ENCODE measurements at regions not wholly inside any gene's neighbourhood (a gene's known extent, or its start where the extent isn't known, plus 50 kb on each side); places are given as distances from the start of the nearest gene placed in this dataset.

DNA sequence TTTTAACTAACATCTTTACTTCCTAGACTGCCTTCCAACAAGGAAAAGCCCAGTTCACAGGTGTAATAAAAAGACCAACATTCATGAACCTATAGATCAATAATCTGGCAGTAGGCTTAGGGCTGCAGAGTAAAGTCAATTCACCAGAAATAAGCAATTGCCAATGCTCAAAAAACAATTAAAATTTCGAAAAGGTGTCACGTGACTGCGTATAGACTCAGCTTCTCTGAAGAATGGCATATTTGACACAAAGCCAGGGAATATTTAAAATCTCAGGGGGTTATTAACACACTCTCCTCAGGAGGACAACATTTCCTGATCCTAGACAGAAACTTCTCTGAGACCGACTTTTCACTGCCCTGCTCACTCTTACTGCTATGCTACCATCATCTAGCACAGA, 245.2 kb upstream of the LRATD1 start:
- ATAC-seq (replicated peaks; ENCODE audit: extremely low read depth, poor library complexity, severe bottlenecking) (no peak), DNase-seq (ENCODE audit: low spot score in 2 of 2) (no peak)
- Mint-ChIP-seq H3K36me3 (ENCODE audit: insufficient read depth) (no peaks in the 10 kb centered on the region), H3K27ac (ENCODE audit: low read depth) (no peak overlapping the region), H3K9me3 (peaks cover 5% of the 10 kb centered on the region), H3K4me3 (no peak overlapping the region), H3K27me3 (no peaks in the 10 kb centered on the region), H3K4me1 (no peaks in the 10 kb centered on the region)

DNA sequence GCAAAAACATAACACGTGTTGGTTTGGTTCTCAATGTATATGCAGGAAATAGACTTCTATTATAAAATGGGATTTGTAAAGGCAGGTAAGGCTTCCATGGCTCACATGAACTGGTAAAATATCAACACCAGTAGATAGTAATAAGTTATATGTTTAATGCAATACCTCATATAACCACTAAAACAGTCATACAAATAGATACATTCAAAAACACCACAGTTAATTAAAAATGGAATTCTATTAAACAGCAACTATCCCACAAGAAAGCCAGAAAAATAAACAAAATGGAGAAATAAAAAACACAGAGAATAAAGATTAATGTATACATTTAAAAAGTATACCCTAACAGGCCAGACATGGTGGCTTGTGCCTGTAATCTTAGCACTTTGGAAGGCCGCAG, 243.8 kb upstream of the LRATD1 start:
- ATAC-seq (replicated peaks; ENCODE audit: extremely low read depth, poor library complexity, severe bottlenecking) (no peak), DNase-seq (ENCODE audit: low spot score in 2 of 2) (no peak)
- H3K4me1 Mint-ChIP-seq = no peaks in the 10 kb centered on the region
- H3K27me3 Mint-ChIP-seq = no peaks in the 10 kb centered on the region
- H3K9me3 Mint-ChIP-seq = peaks cover 5% of the 10 kb centered on the region
- no peaks in the 10 kb centered on the region for H3K36me3 Mint-ChIP-seq (ENCODE audit: insufficient read depth)
- no peak overlapping the region for H3K4me3 Mint-ChIP-seq
- no peak overlapping the region for H3K27ac Mint-ChIP-seq (ENCODE audit: low read depth)

DNA sequence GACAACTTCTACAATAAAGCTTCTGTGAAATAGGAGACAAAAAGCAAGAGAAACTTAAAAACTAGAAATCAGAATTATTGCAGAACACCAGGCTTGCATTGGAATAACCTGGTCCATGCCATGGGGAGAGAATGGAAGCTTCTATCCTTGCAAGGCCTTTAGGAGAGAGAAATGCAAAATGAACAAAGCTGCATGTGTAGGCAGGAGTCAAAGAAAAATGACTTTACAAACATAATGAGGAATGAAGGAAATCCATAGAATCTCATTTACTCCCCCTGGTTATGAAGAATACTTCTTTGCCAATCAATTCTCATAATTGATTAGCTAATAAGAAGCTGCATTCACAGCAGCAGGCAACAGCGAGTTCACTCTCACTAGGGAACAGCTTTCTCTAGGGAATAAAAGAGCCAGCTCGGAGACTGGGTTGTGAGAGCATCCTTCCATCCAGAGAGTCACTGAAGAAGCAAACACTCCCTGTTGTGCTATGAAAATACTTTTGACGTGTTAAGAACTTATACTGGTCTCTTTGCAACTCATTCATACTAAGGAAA, 235.9 kb upstream of the LRATD1 start:
- Mint-ChIP-seq H3K4me1 (no peaks in the 10 kb centered on the region), H3K27ac (ENCODE audit: low read depth) (no peak overlapping the region), H3K27me3 (no peaks in the 10 kb centered on the region), H3K36me3 (ENCODE audit: insufficient read depth) (no peaks in the 10 kb centered on the region), H3K4me3 (no peak overlapping the region), H3K9me3 (no peaks in the 10 kb centered on the region)
- DNase-seq (ENCODE audit: low spot score in 2 of 2) = no peak
- ATAC-seq (replicated peaks; ENCODE audit: extremely low read depth, poor library complexity, severe bottlenecking) = no peak

DNA sequence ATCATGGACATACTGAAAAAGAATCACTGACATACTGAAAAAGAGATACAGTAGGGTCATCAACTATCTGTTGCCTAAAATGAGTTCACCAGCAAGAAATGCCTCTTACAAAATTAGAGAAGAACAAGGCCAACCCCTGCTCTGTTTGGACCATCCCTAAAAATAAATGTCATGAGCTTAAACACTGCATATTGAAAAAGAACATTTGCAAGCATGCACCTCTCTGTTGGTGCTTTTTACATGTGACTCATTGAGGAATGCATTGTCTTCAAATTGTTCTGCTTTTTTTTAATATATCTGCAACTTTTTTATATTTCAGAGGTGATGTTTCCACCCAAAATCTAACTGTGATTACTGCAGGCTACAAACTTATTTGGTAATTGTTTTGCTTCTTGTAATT, 233.9 kb upstream of the LRATD1 start:
- no peak for DNase-seq (ENCODE audit: low spot score in 2 of 2)
- Mint-ChIP-seq H3K4me3 (no peak overlapping the region), H3K36me3 (ENCODE audit: insufficient read depth) (no peaks in the 10 kb centered on the region), H3K27ac (ENCODE audit: low read depth) (no peak overlapping the region), H3K4me1 (no peaks in the 10 kb centered on the region), H3K27me3 (no peaks in the 10 kb centered on the region), H3K9me3 (no peaks in the 10 kb centered on the region)
- ATAC-seq (replicated peaks; ENCODE audit: extremely low read depth, poor library complexity, severe bottlenecking) = no peak

DNA sequence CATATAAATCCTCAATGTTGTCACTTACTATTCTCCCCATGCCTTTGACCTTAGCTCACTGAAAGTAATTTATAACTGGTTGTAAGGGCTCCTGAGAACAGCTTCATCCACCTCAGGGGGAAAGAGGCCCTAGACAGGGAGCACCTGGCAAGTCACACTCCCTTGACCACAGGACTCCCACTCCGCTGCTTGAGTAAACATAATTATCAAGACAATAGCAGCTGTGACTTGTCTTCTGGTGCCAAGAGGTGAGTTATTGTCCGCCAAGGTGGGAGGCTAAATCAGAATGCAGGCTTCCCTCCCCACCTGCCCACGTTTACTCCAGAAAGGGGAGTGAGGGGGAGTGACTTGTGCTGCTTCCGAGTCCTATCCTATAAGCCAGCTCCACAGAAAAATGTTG, 230.6 kb upstream of the LRATD1 start:
- Mint-ChIP-seq H3K9me3 (no peaks in the 10 kb centered on the region), H3K27me3 (no peaks in the 10 kb centered on the region), H3K4me3 (no peak overlapping the region), H3K4me1 (no peaks in the 10 kb centered on the region), H3K27ac (ENCODE audit: low read depth) (no peak overlapping the region), H3K36me3 (ENCODE audit: insufficient read depth) (no peaks in the 10 kb centered on the region)
- no peak for DNase-seq (ENCODE audit: low spot score in 2 of 2)
- no peak for ATAC-seq (replicated peaks; ENCODE audit: extremely low read depth, poor library complexity, severe bottlenecking)

DNA sequence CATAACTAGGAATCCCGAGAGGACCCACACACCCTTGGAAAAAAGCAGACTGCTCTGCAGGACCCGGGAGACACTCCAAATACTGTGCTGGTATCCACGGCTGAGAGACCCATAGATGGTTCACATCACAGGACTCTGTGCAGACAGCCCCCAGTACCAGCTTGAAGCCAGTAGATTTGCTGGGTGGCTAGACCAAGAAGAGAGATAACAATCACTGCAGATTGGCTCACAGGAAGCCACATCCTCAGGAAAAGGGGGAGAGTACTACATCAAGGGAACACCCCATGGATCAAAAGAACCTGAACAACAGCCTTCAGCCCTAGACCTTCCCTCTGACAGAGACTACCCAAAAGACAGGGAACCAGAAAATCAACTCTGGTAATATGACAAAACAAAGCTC, 223.8 kb upstream of the LRATD1 start:
- DNase-seq (ENCODE audit: low spot score in 2 of 2) = no peak
- ATAC-seq (replicated peaks; ENCODE audit: extremely low read depth, poor library complexity, severe bottlenecking) = no peak
- H3K4me1 Mint-ChIP-seq = no peaks in the 10 kb centered on the region
- H3K36me3 Mint-ChIP-seq (ENCODE audit: insufficient read depth) = no peaks in the 10 kb centered on the region
- H3K4me3 Mint-ChIP-seq = no peak overlapping the region
- H3K27ac Mint-ChIP-seq (ENCODE audit: low read depth) = no peak overlapping the region
- H3K9me3 Mint-ChIP-seq = peaks cover 12% of the 10 kb centered on the region
- H3K27me3 Mint-ChIP-seq = no peaks in the 10 kb centered on the region

DNA sequence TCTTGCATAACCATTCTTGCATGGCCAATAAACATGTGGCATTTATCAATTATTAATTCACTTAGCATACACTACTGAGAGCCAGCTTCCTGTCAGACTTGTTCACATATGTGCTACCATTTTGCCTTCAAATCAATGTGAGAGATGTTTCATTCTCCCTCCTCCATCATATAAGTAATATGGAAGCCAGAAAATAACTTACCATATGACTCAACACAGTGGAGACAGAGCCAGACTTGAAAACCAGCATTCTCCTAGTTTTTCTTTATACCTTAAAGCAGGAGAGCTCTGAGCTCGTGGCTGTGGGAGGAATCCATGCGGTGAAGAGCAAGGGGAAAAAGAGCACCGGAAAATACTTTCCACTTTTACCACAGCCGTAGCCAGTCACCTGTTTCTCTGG, 215.0 kb upstream of the LRATD1 start:
- ATAC-seq (replicated peaks; ENCODE audit: extremely low read depth, poor library complexity, severe bottlenecking) (no peak), DNase-seq (ENCODE audit: low spot score in 2 of 2) (no peak)
- H3K9me3 Mint-ChIP-seq = peaks cover 28% of the 10 kb centered on the region
- no peaks in the 10 kb centered on the region for H3K27me3 Mint-ChIP-seq
- peaks cover 1% of the 10 kb centered on the region for H3K36me3 Mint-ChIP-seq (ENCODE audit: insufficient read depth)
- no peaks in the 10 kb centered on the region for H3K4me1 Mint-ChIP-seq
- no peak overlapping the region for H3K4me3 Mint-ChIP-seq
- H3K27ac Mint-ChIP-seq (ENCODE audit: low read depth) = no peak overlapping the region

DNA sequence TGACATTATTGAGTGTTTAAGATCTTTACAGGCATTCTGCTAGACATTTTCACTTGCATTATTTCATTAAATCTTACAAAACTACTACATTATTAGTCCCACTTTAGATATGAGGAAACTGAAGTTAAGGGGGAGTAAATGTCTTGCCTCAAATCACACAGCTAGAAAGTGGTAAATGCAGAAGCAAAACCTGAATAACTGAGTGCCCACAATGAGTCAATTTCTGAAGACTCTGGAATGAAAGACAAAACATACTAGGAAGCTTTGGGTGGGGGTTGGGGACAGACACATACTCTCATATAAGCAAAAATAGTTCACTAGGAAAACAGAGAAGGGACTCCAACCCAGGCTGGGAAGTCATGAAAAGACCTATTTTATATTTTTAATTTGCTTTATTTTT, 214.4 kb upstream of the LRATD1 start:
- no peak for DNase-seq (ENCODE audit: low spot score in 2 of 2)
- ATAC-seq (replicated peaks; ENCODE audit: extremely low read depth, poor library complexity, severe bottlenecking) = no peak
- Mint-ChIP-seq H3K27ac (ENCODE audit: low read depth) (no peak overlapping the region), H3K4me1 (no peaks in the 10 kb centered on the region), H3K9me3 (peaks cover 22% of the 10 kb centered on the region), H3K27me3 (no peaks in the 10 kb centered on the region), H3K36me3 (ENCODE audit: insufficient read depth) (peaks cover 1% of the 10 kb centered on the region), H3K4me3 (no peak overlapping the region)

DNA sequence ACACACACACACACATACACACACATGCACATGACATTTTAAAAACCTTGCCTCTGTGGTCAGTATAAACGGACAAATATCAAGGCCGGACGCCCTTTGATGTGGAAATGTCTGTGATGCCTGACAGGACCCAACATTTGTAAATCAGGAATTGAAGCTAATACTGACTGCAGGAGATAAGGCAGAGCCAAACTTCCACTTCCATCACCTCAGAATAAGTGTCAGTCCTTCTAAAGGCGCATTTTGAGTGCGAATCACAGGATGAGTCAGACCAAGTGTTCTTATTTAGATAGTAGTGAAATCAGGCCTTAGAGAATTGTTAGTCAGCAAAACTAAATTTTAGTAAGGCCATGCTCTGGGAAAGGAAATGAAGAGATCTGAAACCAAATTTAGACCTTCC, 211.7 kb upstream of the LRATD1 start:
- no peak overlapping the region for H3K4me3 Mint-ChIP-seq
- peaks cover 1% of the 10 kb centered on the region for H3K36me3 Mint-ChIP-seq (ENCODE audit: insufficient read depth)
- no peak for DNase-seq (ENCODE audit: low spot score in 2 of 2)
- no peak overlapping the region for H3K27ac Mint-ChIP-seq (ENCODE audit: low read depth)
- ATAC-seq (replicated peaks; ENCODE audit: extremely low read depth, poor library complexity, severe bottlenecking) = no peak
- no peaks in the 10 kb centered on the region for H3K27me3 Mint-ChIP-seq
- no peaks in the 10 kb centered on the region for H3K4me1 Mint-ChIP-seq
- peaks cover 14% of the 10 kb centered on the region for H3K9me3 Mint-ChIP-seq

DNA sequence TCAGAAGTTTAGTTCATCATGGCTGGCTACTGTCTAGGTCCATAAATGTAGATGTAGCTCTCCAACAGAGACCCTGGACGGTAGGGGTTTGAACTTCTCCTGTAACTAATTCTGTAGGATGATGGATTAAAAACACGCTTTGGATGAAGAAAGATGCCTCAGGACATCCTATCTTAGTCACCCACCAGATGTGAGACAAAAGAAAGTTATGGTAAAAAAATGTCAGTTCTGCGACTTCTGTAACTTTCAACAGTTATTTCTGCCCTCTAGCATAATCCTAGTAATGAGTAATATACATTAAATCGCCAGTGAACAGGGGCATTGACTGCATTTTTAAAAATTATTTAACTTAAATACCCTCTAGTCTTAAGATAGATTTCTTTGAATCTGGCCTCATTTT, 210.1 kb upstream of the LRATD1 start:
- DNase-seq (ENCODE audit: low spot score in 2 of 2) (no peak), ATAC-seq (replicated peaks; ENCODE audit: extremely low read depth, poor library complexity, severe bottlenecking) (no peak)
- no peak overlapping the region for H3K4me3 Mint-ChIP-seq
- peaks cover 13% of the 10 kb centered on the region for H3K9me3 Mint-ChIP-seq
- no peaks in the 10 kb centered on the region for H3K27me3 Mint-ChIP-seq
- H3K27ac Mint-ChIP-seq (ENCODE audit: low read depth) = no peak overlapping the region
- peaks cover 1% of the 10 kb centered on the region for H3K36me3 Mint-ChIP-seq (ENCODE audit: insufficient read depth)
- H3K4me1 Mint-ChIP-seq = no peaks in the 10 kb centered on the region

DNA sequence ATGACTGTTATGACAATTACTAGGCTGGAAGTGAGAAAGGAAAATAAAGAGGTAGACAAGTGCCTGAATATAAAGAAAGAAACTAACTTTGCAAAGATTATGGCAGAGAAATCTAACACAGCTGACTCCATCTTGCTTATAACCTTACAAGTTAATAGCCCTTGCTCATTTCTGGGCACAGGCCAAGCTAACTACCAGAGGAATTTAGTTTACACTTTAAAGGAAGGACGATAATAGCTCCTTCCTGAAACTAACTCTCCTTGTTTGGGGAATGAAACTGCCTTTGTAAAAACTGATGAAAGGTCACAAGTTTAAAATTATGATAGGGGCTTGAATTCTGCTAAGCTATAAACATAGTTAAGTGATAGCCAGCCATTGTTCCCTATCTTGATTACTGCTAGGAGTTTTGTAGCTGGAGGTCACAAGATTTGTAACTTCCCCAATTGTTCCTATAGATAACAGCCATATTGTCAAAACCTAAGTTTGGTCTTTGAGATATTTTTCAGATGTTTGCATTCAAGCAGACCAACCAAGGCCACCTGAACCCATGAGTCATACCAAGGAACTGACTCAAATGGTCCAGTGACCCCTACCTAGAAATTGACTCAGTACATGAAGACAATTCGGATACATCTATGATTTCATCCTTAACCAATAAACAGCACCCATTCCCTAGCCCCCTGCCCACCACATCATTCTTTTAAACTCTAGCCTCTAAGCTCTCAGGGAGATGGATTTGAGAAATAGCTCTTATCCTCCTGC, 209.2 kb upstream of the LRATD1 start:
- ATAC-seq (replicated peaks; ENCODE audit: extremely low read depth, poor library complexity, severe bottlenecking) (no peak), DNase-seq (ENCODE audit: low spot score in 2 of 2) (no peak)
- Mint-ChIP-seq H3K36me3 (ENCODE audit: insufficient read depth) (peaks cover 1% of the 10 kb centered on the region), H3K4me3 (no peak overlapping the region), H3K27me3 (no peaks in the 10 kb centered on the region), H3K27ac (ENCODE audit: low read depth) (no peak overlapping the region), H3K9me3 (peaks cover 6% of the 10 kb centered on the region), H3K4me1 (no peaks in the 10 kb centered on the region)

DNA sequence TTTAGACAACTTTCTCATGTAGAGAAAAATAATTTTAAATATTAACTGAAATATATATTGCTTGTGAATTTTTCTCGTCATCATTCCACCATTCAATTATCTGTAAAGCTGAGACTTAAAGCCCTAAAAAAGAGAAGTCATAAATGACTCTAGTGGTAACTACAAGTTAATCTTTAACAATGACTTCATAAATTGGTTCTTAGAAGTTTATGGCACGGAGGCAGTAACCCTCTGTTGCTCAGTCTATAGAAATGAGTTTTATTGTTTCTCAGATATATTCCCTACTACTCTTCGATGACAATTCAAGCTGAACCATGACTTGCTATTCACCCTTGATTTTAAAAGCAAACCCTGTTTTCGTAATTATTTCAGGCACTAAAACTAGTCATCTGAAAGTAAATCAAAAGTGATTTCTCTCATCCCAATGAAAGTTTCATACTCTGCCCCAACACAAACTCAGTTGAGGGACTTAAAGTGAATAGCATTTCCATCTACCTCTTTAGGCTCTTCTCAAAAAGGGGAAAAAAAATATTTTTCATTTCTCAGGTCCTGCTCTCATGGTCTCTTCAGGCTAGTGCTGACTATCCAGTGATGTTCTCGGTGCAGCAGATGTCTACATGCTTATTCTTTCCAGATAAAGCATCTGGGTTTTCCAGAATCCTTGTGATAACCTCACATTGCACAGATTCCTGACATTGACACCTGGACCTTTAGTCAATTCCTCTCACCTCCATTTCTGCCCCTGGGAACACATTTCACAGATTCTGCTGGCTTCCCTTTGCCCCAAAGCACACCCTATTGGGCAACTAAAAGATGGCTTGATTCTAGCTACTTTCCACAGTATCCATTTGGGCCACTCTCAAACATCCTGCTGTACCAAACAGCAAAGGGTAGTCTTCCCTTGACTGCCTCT, 207.8 kb upstream of the LRATD1 start:
- H3K4me1 Mint-ChIP-seq = no peaks in the 10 kb centered on the region

DNA sequence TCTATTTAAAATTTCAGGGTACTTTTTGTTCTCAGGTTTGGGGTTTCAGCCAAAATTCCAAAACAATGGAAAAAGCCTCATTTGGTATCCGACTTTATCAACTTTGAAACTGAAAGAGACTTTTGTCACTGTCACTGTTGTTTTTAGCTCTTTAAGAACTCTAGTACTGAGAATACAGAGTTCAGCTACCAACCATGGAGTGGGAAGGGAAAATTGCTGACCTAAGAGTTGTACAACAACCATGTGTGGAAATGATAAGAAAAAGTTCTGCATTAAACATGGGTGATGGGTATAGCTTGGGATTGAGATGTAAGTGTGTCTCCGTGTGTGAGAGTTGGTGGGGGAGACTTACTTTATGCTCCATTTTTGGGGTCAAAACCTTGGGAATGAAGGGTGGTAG, 206.6 kb upstream of the LRATD1 start:
- Mint-ChIP-seq H3K9me3 (peaks cover 6% of the 10 kb centered on the region), H3K27ac (ENCODE audit: low read depth) (no peak overlapping the region), H3K4me3 (no peak overlapping the region), H3K36me3 (ENCODE audit: insufficient read depth) (peaks cover 1% of the 10 kb centered on the region), H3K27me3 (no peaks in the 10 kb centered on the region), H3K4me1 (no peaks in the 10 kb centered on the region)
- ATAC-seq (replicated peaks; ENCODE audit: extremely low read depth, poor library complexity, severe bottlenecking) = no peak
- no peak for DNase-seq (ENCODE audit: low spot score in 2 of 2)

More for the DNA sequence above, 207.8 kb upstream of the LRATD1 start:
- peaks cover 11% of the 10 kb centered on the region for H3K9me3 Mint-ChIP-seq
- peaks cover 1% of the 10 kb centered on the region for H3K36me3 Mint-ChIP-seq (ENCODE audit: insufficient read depth)
- H3K27me3 Mint-ChIP-seq = no peaks in the 10 kb centered on the region
- no peak overlapping the region for H3K27ac Mint-ChIP-seq (ENCODE audit: low read depth)
- DNase-seq (ENCODE audit: low spot score in 2 of 2) (no peak), ATAC-seq (replicated peaks; ENCODE audit: extremely low read depth, poor library complexity, severe bottlenecking) (no peak)
- H3K4me3 Mint-ChIP-seq = no peak overlapping the region

All from central memory CD8-positive, alpha-beta T cell (primary cell).